Kidney (tissue), 13 donors: ENCODE measurements at regions not wholly inside any gene's neighbourhood (a gene's known extent, or its start where the extent isn't known, plus 50 kb on each side); places are given as distances from the start of the nearest gene placed in this dataset.

Source experiments
- DNase-seq, 5 donors: peaks; one replicate each; pipeline ENCODE4 v3.0.0-alpha.2; 2013 to 2020
- FAIRE-seq: peaks from 2 replicates; lab custom pipeline; 2012; peaks lifted over from hg19 to GRCh38; lab: Jason Lieb, UNC
- H3K27ac ChIP-seq, 2 donors: one replicate each; pipeline ENCODE4 v1.7.0; 2013; ENCODE audit warnings: low read depth in 2 of 2, low read length in 2 of 2, inconsistent platforms in 1 of 2
- H3K27me3 ChIP-seq: one replicate; pipeline ENCODE4 v1.7.1; 2013; ENCODE audit warnings: low read length, inconsistent platforms; ENCODE audit not compliant: control insufficient read depth, insufficient read depth
- H3K36me3 ChIP-seq, 3 donors: one replicate each; pipeline versions ENCODE4 v1.7.0 to v1.7.1; 2013; ENCODE audit warnings: low read length in 3 of 3, control low read depth in 1 of 3, inconsistent platforms in 1 of 3; ENCODE audit not compliant: insufficient read depth in 3 of 3, control insufficient read depth in 2 of 3
- H3K4me1 ChIP-seq, 3 donors: one replicate each; pipeline versions ENCODE4 v1.7.0 to v1.7.1; 2013; ENCODE audit warnings: low read length in 3 of 3, inconsistent platforms in 1 of 3, low read depth in 1 of 3; ENCODE audit not compliant: control insufficient read depth in 2 of 3, insufficient read depth in 2 of 3
- H3K4me3 ChIP-seq, 3 donors: one replicate each; pipeline versions ENCODE4 v1.7.0 to v1.8.1; 2013; ENCODE audit warnings: low read length in 3 of 3, control low read depth in 1 of 3, inconsistent platforms in 1 of 3
- H3K9ac ChIP-seq, 3 donors: one replicate each; pipeline versions ENCODE4 v1.7.0 to v1.7.1; 2013; ENCODE audit warnings: low read length in 3 of 3, control low read depth in 1 of 3, inconsistent platforms in 1 of 3
- H3K9me3 ChIP-seq, 3 donors: one replicate each; pipeline versions ENCODE4 v1.7.0 to v1.7.1; 2013; ENCODE audit warnings: low read length in 3 of 3, control low read depth in 1 of 3, inconsistent platforms in 1 of 3; ENCODE audit not compliant: control insufficient read depth in 2 of 3, insufficient read depth in 1 of 3
- CTCF ChIP-seq: IDR thresholded peaks from 3 replicates; pipeline ENCODE4 v1.5.1; 2012; ENCODE audit warnings: mild to moderate bottlenecking, moderate library complexity, borderline replicate concordance; ENCODE audit not compliant: insufficient read depth; ENCODE audit errors: extremely low read depth
- intact Hi-C: fragments of 100-400 bp; cut with DNase I; formaldehyde crosslinking; loops from one replicate; pipeline ENCODE4 v1.11.1; 2022
- donor health status: control.
- donor health status: control.
- donor health status: control.
- donor health status: control.
- donor health status: control.
- donor health status: DM: yes; HTN: yes; CAD: no.
- donor health status: Normal renal cell carcinoma (clear cell type).

GRCh38 chr12:124395284-124395752 is 100.4 kb downstream of the RFLNA start:
- DNase-seq = peak in 1 of 5 donors; percentile 65
- H3K4me1 ChIP-seq = peaks cover 4 to 31% (median 29%) of the 10 kb centered on the region in 3 donors
- H3K4me3 ChIP-seq = no peak overlapping the region
- peaks cover 2 to 24% (median 4%) of the 10 kb centered on the region in 3 donors for H3K36me3 ChIP-seq
- no peaks in the 10 kb centered on the region for H3K9me3 ChIP-seq
- H3K9ac ChIP-seq = no peak overlapping the region
- H3K27me3 ChIP-seq = no peaks in the 10 kb centered on the region
- TF ChIP-seq CTCF = no peak
- intact Hi-C loops = no loop called here
- FAIRE-seq = no peak
- H3K27ac ChIP-seq = no peak overlapping the region

GRCh38 chr12:124394462-124395128 is 99.7 kb downstream of the RFLNA start:
- no peak for TF ChIP-seq CTCF
- Histone ChIP-seq H3K4me3 (no peak overlapping the region), H3K4me1 (peaks cover 4 to 37% (median 36%) of the 10 kb centered on the region in 3 donors), H3K9me3 (no peaks in the 10 kb centered on the region), H3K27ac (no peak overlapping the region), H3K27me3 (no peaks in the 10 kb centered on the region), H3K9ac (peak overlapping the region in 1 of 3 donors; percentile 4), H3K36me3 (peaks cover 2 to 24% (median 4%) of the 10 kb centered on the region in 3 donors)
- DNase-seq (no peak), FAIRE-seq (no peak)
- intact Hi-C loops = no loop called here

- no peaks in the 10 kb centered on the region for H3K9me3 ChIP-seq
- FAIRE-seq (no peak), DNase-seq (no peak)
- H3K27ac ChIP-seq = peak overlapping the region; percentile 86 to 92
- H3K4me1 ChIP-seq = peaks cover 4 to 40% (median 36%) of the 10 kb centered on the region in 3 donors
- H3K4me3 ChIP-seq = no peak overlapping the region
- intact Hi-C loops = no loop called here
- peak overlapping the region in 2 of 3 donors; percentile 43 to 48 for H3K9ac ChIP-seq
- H3K36me3 ChIP-seq = peaks cover 2 to 24% (median 4%) of the 10 kb centered on the region in 3 donors
- no peaks in the 10 kb centered on the region for H3K27me3 ChIP-seq
- TF ChIP-seq CTCF = no peak
These were observed 98.9 kb downstream of the RFLNA start for GRCh38 chr12:124393831-124394230.
